SKM-1 treated with dmso at 0.1 percent for 144 hours (cell line): ENCODE measurements at regions not wholly inside any gene's neighbourhood (a gene's known extent, or its start where the extent isn't known, plus 50 kb on each side); places are given as distances from the start of the nearest gene placed in this dataset.
A peak's percentile ranks its signal among the peaks of the same experiment; 100 is the strongest.

Experiments used
- DNase-seq: peaks from one replicate; lab custom pipeline; 2025; ENCODE audit not compliant: unreplicated experiment; lab: John Stamatoyannopoulos, UW

DNA sequence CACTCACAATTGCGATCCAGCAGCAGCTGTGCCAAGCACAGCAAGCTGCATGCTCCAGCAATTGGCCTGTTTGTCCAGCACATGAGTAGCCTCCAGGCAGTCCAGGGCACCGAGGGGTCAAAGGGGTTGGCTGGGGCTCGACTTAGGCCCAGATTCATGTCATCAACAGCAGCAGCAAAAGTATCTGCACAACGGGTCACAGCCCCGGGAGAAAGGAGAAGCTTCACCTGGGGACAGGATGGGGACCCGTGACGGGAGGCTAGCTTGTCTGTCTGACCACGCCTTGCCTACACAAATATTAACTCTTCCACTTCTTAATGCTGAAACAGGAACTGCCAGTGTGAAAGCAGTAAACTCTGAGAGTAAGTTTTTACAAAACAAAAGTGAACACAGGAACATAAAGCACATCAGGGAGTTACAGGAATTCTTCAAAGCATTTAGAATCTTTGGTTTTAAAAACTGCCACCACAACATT is 191.2 kb downstream of the PIK3R1 start:
- no peak for DNase-seq

DNA sequence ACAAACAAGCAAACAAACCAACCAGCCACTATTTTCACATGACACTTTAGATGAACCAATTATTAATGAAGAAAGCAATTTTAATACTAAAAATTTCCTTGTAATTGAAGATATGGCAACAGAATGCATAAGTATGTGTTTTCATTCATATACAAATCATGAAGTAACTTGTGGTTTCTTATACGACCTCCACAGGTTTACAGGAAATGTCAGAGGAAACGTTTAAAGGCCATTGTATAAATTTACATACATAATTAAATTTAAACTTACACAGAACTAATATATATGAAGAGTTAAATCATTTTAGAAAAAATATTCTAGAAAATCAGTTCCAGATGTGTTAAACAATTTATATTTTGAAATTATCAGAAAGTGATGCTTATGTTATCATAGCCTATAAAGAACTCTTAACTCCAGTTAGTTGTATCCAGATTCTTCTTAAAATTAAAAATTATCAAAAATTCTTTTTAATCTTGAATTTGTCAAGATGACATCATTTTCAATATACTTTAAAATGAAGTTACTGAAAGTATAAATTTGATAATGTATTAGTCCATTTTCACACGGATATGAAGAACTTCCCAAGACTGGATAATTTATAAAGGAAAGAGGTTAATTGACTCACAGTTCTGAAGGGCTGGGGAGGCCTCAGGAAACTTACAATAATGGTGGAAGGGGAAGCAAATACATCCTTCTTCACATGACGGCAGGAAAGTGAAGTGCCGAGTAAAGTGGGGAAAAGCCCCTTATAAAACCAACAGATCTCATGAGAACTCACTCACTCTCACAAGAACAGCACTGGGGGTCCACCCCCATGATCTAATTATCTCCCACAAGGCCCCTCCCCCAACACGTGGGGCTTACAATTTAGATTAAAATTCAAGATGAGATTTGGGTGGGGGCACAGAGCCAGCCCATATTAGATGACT is 192.0 kb downstream of the PIK3R1 start:
- DNase-seq, result no peak

DNA sequence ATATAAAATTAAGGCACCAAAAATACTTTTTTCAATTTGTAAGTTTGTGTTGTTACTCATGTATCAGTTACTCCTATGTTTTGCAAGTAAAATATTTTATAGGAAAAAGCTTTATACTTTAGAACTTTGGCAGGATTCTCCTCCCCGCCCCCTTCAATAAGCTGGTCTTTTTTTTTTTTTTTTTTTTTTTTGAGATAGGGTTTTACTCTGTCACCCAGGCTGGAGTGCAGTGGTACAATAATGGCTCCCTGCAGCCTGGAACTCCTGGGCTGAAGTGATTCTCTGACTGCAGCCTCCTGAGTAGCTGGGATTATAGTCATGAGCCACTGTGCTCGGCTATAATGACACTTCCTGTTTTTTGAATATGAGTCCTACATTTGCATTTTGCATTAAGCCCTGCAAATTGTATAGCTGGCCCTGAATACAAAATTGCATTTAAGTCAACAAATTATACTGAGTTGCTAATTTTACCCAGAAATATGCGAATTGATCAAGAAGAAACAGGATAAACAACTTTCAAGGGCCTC is 192.9 kb downstream of the PIK3R1 start:
- DNase-seq, result no peak

DNA sequence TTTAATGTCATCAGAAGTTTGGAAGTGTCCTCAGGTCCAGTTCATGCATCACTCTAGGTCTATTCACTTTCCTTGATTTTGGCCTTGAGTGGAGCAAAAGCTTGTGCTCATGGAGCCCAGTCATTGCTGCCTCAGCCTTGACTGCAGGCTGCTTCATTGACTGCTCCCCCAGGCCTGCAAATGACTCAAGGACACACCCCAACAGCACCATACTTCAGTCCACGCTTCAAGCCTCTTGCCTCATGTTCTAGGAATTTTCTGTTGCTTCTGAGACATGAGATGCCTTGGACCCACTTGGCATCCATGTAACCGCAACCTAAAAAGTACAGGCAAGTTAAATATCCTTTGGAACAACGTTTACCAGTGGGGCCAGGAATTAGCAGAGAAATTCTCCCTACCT is 193.7 kb downstream of the PIK3R1 start:
- DNase-seq, result no peak

DNA sequence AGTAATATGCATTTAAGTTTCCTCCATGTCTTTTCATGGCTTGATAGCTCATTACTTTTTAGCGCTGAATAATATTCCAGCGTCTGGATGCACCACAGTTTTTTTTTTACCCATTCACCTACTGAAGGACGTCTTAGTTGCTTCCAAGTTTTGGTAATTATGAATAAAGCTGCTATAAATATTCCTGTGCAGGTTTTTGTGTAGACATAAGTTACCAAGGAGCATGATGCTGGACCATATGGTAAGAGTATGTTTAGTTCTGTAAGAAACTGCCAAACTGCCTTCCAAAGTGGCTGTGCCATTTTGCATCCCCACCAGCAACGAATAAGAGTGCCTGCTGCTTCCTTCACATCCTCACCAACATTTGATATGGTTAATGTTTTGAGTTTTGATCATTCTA is 195.6 kb downstream of the PIK3R1 start:
- no peak for DNase-seq

DNA sequence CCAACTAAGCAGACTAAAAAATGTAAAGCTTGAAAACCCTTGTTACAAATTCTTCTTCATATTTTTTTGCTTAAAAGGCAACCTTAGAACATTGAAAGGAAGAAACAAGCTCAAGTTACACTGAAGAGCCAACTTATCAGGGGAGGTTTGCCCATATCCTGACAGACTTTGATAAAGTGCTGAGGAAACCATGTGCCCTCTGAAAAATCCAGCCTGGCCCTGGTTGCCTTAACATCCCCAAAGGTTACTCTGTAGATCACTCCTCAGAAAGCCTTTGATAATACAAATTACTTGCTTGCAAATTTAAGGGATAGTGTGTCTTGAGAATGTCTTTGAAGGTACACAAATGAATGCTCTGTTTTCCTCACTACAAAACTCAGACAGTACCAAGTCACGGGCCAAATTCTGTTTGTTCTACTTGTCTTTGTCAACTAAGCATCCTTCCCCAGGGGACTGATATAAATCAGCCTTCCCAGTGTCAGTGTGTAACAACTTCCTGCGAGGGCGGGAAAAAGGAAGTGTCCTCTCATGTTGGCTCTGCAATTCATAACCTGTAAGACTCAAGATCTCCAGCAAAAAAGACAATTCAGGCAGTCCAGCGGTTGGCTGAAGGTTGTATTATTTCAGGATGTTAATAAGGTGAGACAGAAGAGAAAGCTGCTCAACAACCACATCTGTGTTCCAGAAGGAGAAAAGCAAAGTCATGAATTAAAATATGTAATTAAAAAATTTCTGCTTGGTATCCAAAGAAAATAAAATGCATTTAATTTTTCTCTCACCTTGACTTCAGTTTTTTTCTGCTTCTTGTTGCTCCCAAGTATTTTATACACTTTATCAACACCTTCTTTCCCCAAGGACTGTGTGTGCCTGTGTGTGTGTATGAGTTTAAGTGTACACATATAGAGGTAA is 199.9 kb downstream of the PIK3R1 start:
- no peak for DNase-seq

DNA sequence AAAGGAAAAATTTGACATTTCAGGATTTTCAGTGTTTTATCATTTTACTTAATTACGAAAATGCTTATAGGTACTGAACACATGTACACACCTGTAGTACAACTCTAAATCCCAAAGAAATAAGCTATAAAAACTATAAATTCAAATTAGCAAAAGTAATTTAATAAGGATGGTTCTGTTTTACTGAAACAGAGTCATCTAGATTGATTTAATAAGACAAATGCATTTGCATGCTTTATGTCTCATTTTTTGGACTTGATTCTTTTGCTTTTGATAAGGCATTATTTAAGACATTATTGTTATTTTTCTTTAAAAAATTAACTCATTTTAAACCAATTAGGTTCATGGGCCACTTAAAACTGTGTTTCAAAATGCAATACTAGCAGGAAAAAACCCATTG is 201.2 kb downstream of the PIK3R1 start:
- no peak for DNase-seq

DNA sequence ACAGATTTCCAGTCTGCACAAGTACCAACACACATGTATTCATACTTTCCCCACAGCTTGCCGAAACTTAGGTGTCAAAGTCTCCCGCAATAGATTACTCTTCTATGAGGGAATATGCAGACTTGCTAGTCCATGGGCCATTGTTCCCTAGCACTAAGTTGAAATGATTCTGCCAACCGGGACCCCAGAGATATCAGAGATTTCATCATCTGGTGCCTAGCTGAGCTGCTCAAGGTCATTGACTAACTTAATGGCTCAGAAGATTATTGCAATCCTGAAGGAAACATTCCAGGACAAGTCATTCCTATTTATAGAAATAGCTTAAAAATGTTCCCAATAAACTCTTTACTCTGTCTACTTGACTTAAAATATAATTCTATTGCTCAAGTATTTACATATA is 202.6 kb downstream of the PIK3R1 start:
- no peak for DNase-seq

DNA sequence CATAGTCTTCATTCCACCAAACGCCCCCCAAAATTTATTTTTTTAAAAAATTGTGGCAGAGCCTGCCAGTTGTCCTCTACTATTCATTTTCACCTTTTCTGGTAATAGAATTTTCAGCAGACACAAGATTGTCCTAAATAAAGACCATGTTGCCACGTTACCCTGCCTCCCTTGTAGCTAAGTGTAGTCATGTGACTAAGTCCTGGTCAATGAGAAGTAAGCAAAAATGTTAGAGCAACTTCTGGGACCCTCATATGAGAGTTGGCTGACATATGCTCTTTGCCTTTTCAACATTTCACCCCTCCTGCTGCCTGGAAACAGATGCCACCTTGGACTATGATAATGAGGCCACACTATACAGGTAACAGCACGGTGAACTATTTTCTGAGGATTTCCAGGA is 203.1 kb downstream of the PIK3R1 start:
- DNase-seq, result no peak

DNA sequence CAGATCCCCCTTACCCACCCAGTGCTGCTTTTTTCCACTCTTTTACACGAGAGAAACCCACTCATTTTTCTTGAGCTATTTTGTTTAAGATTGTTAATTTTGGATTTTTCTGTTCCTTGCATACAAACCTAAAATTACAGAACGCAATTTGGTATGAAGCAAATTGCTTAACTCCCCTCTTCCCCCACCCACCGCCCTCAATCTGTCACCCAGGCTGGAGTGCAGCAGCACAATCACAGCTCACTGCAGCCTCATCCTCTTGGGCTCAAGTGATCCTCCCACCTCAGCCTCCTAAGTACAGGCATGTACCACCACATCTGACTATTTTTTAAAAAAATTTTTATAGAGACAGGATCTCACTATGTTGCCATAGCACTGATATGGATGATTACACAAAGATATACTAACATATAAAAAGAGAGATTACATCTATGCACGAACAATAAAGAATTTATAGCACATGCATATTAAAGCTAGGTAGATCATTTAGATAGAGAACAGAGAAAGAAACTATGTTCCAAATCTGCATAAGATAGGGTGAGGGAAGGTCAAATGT is 203.6 kb downstream of the PIK3R1 start:
- no peak for DNase-seq

DNA sequence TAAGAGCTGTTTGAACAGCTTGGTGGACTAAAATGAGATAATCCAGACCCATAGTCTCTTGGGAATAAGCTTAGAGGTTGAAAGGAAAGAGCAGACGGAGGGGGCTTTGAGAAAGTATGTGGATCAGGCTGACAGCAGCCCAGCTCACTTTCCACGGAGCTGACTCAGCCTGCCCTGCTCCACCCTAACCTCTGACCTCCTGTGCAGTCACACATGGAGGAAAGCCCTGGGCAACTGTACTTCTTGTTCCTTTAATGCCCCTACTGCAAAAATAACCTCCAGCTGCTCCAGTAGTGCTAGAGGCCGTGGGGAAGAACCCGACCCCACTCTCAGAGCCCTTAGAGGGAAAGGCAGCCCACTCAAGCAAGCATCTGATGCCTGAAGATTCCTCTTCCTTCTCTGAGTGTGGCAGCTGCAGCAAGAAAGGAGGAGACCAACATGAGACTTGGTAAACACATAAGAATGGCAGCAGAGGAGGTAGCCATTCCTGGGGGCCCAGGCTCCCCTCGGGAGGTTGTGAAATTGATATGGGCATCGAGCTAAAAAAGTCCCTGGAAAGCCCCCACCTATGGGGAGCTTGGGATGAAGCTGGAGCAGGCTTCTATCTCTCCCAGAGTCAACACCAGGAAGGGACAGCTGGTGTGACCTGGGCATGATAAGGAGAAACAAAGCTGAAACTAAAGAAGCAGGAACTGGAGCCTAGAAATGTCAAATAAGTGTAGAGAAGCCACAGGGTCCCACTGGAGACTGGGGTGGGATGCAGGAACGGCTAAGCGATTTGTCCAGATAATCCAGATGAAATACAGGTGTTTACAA is 204.3 kb downstream of the PIK3R1 start:
- no peak for DNase-seq

DNA sequence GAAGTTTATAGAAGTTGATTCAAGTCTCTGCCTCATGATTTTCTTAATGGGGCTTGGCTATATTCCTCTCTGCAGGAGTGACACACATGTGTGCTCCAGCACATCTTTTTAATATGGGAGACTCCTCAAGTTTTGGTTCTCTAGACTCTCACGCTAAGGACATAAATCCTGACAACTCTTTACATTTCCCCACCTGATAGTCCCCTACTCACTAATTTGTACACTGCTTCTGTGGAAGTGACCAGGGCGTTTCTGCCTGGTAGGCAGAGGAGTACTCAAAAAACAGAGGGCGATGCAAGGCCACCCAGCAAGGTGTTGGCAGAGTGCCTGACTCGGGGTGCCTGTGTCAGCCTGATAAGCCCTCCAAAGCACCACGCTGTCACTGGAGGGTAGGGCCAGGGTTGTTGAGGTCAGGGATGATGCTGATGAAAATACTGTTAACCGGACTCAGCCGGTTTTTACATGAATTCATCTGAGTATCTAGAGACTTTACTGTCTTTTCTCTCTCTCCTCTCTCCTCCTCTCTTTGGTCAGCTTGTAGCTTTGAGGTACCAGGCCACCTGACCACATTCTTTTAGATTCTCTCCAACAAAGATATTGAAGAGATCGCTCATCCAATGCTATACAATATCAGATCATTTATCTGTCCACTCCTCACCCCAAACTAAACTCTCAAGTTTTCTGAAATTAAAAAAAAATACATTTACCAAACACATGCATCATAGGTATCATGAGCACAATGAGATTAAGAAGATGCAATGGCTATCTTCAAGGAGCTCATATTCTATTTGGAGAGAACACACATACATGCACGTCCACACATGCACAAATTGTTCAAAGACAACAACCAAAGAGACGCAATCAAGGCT is 205.2 kb downstream of the PIK3R1 start:
- DNase-seq, result no peak

DNA sequence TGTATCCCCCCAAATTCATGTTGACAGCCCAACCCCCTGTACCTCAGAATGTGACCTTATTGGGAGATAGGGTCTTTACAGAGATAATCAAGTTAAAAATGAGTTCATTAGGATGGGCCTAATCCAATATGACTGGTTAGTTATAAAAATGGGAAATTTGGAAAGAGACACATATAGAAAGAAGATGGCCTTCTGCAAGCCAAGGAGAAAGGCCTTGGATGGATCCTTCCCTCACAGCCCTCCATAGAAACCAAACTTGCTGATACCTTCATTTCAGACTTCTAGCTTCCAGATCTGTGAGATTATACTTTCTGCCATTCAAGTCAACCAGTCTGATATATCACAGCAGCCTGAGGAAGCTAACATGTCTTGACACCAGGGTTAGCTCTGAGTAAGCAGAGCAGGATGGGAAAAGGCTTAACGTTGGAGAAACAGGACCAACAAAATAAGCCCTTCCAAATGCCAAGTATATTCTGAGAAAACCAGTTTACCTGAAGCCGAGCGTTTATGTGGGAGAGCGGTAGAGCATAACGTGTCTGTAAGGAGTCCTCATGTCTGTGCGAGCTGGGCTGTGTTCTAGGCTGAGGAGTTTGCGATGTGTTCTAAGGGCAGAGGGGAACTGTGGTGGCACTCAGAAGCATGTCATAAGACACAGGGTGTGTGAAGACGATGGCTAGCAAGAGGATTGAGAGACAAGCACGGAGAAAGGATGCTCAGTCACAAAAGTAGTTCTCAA is 206.1 kb downstream of the PIK3R1 start:
- no peak for DNase-seq

DNA sequence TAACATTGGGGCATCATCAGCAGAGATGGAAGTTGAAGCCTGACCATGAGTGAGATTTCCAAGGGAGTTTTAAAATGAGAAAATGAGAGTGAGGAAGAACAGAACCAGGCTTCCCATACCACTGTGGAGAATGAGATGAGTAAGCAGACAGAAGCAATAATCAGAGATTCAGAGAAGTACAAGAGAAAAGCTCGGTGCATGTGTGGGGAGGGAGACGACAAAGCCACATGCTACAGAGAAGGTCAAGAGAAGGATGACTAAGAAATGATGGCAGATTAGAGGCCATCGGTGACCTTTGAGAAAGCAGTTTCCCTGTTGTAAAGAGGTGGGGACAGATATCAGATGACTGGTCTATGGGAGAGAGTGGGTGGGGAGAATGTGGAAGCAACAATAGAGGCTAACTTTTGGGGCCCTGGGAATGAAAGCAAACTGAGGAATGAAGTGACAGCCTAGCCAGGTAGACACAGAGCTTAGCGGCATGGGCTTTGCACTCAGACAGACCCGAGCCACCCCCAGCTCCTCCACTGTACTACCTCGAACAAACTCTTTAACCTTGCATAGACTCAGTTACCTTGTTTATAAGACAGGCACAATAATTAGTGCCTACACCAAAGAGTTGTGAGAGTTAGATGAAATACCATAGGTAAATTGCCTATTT is 207.7 kb downstream of the PIK3R1 start:
- no peak for DNase-seq

DNA sequence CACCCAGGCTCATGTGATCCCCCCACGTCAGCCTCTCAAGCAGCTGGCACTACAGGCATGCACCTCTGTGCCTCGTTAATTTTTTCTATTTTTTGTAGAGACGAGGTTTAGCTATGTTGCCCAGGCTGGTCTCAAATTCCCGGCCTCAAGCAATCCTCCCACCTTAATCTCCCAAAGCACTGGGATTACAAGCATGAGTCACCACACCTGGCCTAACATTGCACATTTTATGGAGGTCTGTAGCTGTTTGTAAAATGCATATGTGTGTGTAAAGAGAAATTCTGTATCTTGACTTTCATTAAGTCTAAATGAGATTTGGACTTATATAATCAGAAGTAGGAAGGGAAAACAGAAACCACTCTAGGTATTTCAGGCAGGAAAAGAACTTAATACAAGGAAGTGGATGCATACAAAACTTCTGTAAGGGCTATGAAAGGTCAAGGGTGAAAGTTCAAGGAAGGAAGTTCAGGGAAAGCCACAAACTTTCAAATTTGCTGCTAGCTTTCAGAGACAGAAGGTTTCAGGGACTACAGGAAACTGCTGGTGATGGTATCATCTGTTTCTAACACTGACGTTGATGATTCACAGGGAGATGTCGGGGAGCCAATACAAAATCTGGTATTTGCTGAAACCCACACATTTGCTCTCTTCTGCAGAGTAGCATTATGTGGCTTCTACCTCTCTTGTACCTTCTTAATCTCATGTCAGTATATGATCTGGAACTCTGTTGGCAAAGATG is 209.4 kb downstream of the PIK3R1 start:
- DNase-seq, result peak; percentile 44

DNA sequence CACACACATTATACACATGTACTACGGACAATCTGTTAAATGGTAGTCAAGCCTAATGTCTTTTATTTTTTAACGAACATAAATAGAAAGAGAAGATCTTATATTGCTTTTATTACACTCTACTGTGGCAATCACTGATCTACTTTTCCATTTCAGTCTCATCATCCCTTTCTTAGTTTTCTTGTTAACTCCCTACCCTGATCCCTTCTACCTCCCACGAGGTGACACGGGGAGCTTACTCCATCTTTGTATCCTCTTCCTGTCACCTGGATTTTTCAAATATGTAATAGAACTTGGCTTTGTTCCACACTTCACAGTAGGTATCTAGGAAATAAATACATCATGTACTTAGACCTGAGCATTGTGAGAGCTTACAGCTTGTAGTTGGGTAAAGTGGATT is 211.0 kb downstream of the PIK3R1 start:
- no peak for DNase-seq

DNA sequence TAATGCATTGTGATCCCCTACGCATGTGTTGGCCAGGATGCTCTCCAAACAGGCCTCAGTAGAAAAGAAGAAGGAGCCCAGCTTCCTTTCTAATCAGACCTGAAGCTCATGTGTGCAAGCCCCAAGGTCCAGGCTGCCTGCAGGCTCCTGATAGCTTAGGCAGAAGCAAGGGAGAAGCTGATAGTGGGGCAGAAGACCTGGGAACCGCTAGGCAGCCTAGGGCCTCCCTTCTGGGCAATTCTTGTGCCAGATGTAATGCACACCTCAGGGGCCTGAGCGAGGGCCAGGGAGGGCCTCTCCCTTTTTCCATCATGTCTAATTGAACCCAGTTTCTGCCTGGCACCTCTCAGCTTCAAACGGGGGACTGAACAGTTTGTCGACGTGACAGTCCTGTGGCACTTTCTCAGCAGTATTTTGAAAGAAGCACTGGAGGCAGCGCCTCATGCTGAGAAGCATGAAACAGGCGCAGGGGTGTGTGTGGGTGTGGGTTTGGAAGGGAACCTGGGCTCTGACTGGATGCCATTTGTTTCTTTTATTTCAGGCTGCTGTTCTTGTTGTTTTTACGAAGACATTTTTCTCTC is 212.8 kb downstream of the PIK3R1 start:
- no peak for DNase-seq
